GM18907 (cell line): ENCODE measurements at regions not wholly inside any gene's neighbourhood (a gene's known extent, or its start where the extent isn't known, plus 50 kb on each side); places are given as distances from the start of the nearest gene placed in this dataset.
A peak's percentile ranks its signal among the peaks of the same experiment; 100 is the strongest.

ENCODE experiments used
- ATAC-seq: cut with Tn5 transposase; IDR thresholded peaks from one replicate; pipeline ENCODE4 v1.9.1; 2021; ENCODE audit warnings: mild to moderate bottlenecking, moderate library complexity; ENCODE audit not compliant: unreplicated experiment

DNA sequence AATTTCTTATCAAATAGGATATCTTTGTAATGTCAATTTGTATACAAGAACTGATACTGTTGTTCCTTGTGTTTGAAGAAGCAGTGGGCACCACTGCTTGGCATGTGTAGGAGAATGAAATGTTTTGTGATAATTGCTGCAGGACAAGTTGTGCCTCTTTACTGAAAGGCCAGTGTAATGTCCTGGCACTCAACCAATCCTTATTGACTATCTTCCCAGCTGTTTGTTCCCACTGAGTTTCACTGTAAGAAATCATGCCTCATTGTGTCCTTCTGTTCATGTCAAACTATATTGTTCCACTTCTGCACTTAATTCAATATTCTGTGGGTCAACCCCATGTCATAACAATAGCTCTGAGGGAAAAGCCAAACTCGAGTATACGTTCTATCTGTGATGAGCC lies 136.1 kb upstream of the FAM83B start:
- no peak for ATAC-seq

DNA sequence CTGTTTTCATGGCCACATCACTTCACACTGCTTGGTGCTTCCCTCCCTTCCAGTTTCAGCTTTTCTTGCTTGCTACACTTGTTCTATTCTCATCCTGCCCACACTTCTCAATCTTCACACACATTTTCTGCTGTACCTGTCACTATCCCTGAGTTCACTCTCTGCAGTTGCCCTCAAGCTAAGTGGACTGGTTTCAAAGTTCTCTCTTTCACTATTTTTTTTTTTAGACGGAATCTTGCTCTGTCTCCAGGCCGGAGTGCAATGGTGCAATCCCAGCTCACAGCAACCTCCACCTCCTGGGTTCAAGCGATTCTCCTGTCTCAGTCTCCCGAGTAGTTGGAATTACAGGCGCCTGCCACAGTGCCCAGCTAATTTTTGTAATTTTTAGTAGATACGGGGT lies 130.6 kb upstream of the FAM83B start:
- no peak for ATAC-seq

DNA sequence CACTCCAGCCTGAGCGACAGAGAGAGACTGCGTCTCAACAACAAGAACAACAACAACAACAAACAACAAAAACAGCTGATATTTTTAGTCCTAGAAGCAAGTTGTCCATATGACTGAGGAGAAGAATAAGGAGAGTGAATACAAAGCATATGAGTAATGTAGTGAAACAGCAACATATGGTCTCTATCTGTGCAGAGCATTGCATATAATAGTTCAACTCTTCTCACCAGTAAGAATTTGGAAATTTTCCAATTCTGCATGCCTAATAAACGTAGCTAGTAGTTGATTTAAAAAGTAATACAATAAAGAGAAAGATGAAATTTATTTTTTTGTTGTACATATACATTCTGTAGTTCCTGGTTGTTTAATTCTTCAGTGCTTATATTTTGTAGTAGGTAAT lies 129.7 kb upstream of the FAM83B start:
- no peak for ATAC-seq

DNA sequence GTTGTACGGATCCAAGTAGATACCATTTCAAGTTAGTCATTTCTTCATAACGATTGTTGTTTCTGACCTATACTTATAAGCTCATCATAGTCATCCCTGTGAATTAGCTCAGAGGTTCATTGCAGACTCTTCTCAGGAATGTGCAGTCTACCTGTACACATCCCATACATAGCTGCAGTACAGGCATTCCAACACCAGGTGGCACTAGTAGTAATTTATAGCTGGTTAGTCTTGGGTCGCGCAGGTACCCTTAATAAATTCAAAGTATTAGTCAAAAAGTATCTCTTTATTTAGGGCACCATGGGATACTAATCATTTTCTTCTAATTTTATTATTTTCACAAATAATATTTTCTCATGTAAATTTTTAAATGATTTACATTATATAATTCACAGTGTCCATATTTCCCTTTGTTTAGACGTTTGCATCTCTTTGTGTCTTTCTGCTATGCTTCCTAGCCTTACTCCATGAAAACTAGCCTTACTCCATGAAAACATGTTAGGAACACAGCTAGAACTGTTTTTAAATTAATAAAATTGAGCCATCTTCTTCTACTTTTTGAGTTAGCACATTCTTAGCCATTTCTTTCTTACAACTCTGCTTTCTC lies 128.6 kb upstream of the FAM83B start:
- ATAC-seq, result peak; percentile 90

DNA sequence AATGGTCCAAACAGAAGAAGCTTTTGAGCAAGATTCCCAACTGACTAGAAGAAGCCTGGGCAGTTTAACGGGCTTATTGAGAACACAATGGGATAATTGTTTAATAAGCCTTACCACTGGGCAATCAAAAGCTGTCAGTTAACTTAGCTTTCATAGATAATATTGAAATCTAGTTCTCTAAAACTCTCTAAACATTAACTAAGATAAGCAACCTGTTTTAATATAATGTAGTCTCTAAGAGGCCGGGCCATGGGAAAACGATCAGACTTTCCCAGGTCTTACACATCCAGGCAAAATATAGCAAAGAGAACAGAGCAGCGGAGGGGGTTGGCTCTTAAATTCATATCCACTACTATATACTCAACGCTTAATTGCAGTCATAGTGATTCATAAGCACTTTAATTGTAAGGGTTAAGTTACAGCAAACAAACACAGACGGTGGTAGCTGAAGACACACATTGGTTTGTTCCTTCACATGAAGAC lies 128.0 kb upstream of the FAM83B start:
- ATAC-seq, result no peak

DNA sequence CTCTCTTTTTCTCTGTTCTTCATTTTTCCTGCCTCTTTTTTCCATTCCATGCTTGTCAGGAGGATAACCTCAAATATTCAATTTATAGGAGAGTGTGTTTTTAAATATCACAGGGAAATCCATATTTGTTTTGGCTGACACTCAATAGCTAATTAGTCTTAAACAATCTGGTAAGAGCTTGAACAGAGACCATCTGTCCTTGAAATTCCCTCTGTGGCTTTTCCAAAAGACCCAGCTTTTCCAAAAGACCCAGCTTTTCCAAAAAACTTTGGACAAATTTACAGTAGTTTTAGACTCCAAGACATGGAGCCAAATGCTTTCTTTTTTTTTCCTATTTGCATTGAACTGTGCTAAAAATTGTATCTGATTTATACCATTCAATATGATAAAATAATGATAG lies 127.4 kb upstream of the FAM83B start:
- ATAC-seq, result no peak

DNA sequence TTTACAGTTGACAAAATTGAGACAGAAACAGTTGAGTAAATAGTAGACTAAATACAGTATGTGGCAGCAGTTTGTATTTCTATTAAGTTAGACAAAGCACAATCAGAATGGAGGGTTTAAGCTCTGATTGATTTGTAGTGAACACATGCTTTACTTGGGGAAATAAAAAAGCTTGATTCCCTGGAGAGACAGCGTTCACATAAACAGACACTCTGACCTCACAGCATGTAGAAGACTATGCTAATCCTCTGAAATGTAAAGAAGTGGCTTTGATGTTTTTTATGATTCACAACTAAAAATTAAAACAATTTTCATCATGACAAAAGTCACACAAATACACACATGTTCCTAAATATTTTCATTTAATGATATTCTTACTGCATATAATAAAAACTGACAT lies 126.9 kb upstream of the FAM83B start:
- no peak for ATAC-seq

DNA sequence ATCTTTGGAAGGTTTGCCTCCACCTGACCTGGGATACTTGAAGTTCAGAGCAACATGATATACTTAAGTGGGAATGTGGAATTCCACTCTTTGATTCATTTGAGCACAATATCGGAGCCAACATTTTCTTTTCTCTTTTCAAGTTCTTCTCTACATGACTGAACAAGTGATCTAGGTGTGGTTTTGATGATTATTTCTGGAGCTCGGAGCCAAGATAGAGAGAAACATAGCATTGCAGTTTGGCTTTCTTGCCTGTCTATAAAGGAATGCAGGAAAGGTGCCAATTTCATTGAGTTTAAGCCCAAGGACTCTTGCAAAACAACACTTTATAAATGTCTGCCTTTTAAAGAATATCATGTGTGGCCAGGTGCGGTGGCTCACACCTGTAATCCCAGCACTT lies 124.2 kb upstream of the FAM83B start:
- no peak for ATAC-seq

DNA sequence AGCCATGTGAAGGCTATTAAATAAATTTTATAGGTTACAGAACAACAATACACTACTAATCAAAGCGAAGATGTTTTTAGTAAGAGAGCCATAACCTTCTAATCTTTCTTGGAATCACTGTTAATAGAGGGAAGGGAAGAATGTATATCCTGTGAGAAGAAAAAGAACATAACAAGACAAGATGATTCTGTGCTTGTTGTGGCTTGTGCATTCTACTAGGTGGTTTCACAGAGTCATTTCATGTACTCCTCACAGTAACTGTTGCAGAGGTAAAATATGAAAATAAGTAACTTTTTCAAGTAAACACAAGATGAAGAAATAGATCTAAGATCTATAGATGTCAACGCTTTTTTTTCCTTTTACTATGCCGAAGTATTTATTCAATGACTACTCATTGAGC lies 116.9 kb upstream of the FAM83B start:
- no peak for ATAC-seq

DNA sequence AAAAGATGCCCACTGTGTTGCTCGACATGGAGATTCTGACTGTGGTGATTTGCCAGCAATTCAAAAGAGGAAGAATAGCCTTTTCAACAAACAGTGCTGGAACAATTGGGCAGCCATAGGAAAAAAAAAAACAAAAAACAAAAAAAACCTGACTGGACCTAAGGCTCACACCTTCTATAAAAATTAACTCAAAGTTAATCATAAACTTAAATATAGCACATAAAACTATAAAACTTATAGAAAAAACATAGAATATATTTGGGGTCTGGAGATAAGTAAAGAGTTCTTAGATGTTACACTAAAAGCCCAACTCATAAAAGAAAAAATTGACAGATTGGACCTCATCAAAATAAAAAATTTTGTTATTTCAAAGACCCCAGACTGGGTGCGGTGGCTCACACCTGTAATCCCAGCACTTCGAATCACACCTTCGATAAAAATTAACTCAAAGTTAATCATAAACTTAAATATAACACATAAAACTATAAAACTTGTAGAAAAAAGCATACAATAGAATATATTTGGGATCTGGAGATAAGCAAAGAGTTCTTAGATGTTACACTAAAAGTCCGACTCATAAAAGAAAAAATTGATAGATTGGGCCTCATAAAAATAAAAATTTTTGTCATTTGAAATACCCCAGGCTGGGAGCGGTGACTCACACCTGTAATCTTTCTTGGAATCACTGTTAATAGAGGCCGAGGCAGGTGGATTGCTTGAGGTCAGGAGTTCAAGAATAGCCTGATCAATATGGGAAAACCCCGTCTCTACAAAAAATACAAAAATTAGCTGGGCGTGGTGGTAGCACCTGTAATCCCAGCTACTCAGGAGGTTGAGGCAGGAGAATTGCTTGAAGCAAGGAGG lies 115.6 kb upstream of the FAM83B start:
- ATAC-seq, result no peak

DNA sequence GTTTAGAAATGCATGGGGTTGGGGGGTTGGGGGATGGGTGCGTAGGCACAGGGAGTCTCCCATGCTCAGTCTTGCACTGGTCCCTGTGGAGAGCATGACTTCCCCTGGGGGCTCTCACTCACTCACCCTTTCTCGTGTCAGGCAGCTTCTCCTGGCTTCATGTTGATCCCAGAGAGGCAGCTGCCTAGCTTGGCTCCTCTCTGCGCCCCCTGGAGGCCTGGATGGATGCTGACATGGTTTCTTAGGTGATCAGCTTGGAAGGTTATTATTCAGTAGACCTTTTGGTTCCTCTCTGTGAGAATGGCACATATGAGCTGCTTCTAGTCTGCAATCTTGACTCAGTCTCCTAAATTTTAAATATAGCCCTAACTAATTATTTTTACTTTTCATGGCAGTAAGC lies 109.3 kb upstream of the FAM83B start:
- ATAC-seq, result peak; percentile 66

DNA sequence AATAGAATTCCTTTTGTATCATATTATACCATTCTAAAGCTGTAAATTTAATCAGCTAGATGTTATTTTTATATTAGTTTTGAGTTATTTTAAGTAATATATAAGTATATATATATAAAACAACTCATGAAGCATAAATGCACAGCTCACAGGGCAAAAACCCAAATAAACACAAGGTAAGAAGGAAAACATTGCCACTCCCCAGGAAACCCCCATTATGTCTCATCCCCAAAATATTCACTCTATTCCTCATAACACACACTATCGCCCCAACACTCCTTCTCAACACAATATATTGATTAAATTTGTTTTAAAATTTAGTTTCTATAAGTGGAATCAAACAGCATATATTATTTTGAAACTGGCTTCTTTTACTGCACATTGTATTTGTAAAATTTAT lies 98.6 kb upstream of the FAM83B start:
- ATAC-seq, result no peak

DNA sequence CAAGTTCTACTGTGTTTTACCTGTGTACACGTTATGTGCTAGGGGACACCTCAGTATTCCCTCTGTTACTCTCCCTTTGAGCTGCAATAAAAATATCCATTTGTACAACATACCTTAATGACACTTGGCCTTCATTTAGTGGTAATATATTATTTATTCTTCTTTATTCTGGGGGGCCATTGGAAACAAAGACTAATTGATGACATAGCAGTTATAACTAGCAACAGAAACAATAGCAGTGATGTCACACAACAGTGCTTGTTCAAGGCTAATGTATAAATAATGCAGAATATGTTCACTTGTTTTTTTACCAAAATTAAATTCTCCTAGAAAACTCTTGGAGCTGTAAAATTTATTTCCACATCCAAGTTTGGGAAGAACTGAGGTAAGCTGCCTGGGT lies 92.2 kb upstream of the FAM83B start:
- no peak for ATAC-seq

DNA sequence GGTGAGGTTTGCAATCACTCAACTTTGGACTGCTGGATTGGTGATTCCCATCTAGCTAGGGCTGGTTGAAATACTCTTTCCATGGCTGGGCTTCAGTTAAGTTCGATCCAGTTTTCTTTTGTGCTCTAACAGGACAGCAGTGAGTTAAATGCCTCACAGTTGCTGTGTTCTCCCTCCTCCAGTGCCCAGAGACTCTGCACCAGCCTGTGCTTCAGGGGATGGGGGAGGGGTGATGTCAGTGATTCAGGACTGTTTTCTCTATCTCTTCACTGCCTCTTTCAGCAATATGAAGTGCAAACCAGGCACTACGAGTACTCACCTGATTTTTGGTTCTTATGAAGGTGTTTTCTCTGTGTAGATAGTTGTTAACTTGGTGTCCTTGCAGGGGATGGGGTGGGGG lies 88.2 kb upstream of the FAM83B start:
- ATAC-seq, result no peak

DNA sequence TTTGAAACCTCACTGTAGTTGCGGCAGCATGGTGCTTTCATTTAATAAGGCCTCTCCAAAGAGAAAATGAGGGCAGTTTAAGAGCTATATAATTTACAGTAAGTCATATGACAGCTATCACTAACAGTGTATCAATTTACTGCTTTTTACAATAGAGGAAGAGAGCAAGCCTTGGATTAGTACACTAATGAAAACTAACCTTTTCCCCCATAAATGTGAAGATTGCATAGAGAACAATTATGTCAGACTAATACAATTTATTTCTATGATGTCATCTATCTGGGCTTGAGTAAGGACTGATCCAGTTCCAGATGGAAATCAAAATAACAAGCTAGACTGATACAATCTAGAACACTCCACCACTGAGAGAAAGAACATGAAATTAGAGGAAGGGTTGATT lies 78.1 kb upstream of the FAM83B start:
- ATAC-seq, result no peak

DNA sequence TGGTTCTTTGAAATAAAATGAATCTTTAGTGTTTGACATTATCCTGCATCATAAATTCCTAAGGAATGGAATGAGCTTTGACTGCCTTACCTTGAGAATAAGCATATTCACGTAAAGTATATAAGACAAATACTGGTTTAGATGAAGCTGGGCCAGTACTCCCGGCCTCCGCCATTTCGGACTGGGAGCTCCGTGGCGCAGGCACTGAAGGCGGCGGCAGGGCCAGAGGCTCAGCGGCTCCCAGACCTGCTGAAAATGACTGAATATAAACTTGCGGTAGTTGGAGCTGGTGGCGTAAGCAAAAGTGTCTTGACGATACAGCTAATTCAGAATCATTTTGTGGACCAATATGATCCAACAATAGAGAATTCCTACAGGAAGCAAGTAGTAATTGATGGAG lies 76.2 kb upstream of the FAM83B start:
- no peak for ATAC-seq

DNA sequence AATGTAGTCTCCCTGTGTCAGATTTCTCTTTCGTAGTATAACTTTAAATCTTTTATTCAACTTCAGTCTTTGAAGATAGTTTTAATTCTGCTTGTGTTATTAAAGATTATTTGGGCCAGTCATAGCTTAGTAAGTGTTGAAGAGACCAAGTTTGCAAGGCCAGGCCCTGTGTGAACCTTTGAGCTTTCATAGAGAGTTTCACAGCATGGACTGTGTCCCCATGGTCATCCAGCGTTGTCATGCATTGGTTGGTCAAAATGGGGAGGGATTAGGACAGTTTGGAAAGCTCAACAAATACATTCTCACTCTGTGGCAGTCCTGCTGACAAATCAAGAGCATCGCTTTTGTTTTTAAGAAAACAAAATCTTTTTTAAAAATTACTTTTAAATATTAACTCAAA lies 74.6 kb upstream of the FAM83B start:
- no peak for ATAC-seq

DNA sequence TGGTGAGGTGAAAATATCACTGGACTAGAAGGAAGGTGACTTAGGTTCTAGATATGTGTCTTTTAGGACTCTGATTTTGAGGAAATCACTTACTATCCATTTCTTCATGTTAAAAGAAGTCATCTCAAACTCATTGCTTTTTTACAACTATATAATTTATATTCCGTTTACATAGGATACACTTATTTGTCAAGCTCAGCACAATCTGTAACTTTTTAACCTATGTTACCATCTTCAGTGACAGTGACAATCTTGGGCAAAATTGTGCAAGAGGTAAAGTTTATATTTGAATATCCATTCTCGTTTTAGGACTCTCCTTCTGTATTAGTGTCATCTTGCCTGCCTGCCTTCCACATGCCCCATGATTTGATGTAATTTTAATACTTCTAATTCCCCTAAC lies 74.0 kb upstream of the FAM83B start:
- ATAC-seq, result no peak

DNA sequence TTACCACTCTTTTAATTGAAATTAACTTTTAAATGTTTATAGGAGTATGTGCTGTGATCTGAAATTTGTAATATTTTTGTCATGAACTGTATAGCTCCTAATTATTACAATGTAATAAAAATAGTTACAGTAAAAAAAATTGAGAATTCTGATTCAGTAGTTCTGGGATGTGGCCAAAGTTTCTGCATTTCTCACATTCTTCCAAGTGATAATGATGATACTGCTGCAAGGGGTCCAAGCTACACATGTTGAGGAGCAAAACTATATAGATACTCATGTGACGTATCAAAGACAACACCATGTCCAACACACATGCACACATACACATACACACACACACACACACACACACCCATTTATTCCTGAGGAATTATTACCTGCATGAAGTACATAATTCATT lies 71.0 kb upstream of the FAM83B start:
- ATAC-seq, result no peak

DNA sequence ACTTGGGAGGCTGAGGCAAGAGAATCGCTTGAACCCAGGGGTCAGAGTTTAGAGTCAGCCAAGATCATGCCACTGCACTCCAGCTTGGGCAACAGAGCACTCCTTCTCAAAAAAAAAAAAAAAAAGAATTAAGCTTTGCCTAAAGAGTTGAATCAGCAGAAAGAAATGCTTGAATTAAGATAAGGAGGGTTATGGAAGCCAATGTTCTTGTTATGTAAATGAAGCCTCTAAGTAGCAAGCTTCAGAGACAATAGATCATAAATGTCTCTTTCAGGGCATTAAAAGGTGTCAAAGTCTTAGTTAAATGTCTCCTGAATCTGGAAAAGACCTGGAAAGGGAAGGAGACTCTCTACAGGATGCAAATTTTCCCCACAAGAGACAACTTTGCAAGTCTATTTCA lies 69.7 kb upstream of the FAM83B start:
- ATAC-seq, result no peak

DNA sequence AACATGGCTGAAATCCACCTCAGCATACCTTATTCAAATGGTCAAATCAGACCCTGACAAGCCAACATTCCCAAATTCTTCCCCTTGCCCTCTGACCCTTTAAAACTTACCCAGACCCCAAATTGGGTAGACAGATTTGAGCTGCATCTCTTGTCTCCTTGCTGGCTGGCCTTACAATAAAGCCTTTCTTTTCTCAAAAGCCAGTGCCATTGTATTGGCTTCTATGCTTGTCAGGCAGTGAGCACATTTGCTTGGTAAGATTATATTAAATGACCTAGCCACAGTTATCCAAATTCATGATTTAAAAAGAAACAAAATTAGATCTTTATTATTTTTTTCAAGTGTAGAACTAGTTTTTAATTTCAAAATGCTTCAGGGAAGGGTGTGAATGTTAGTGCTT lies 67.8 kb upstream of the FAM83B start:
- ATAC-seq, result no peak

DNA sequence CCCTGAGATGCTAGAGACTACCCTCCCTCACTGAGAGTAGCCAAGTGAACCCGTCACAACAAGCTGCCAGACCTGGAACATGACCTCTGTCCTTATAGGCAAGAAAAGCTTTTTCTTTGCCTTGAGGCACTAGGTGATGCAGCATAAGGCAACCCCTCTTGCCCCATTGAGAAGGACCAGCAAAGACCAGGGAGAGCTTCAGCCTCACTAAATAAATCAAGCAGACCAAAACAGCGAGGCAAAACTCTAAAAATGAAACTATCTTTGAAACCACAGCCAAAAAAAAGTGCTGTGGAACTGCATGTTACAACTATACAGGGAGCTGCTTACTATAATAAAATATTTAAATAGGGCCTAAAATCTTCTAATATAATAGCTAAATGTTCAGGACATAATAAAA lies 62.6 kb upstream of the FAM83B start:
- no peak for ATAC-seq

DNA sequence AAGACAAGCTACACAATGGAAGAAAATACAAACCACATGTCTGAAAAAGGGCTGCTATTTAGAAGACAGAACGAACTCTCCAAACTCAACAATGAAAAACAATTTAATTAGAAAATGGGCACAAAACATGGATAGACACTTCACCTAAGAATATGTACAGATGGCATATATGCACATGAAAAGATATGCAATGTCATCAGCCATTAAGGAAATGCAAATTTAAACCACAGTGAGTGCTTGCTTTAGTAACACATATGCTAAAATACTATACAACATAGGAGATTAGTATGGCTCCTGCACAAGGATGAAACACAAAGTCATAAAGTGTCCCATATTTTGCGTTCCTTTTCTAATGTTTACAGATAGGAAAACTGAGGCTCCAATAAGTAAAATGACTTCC lies 60.4 kb upstream of the FAM83B start:
- ATAC-seq, result no peak
